Mucosa of gallbladder (tissue), 1 donor: ENCODE measurements at regions not wholly inside any gene's neighbourhood (a gene's known extent, or its start where the extent isn't known, plus 50 kb on each side); places are given as distances from the start of the nearest gene placed in this dataset.

Experiments
- DNase-seq: peaks from one replicate; pipeline ENCODE4 v3.0.0-alpha.2; 2020; ENCODE audit warnings: low spot score
- donor health status: DM: no; HTN: no; CAD: no.

- DNase-seq, result peak; percentile 45
Observed at GRCh38 chr20:58001381-58001780, 227.1 kb downstream of the ANKRD60 start.

- DNase-seq, result no peak
Observed at GRCh38 chr20:58000861-58001260, 227.6 kb downstream of the ANKRD60 start.

GRCh38 chr20:57999465-58000111 lies 228.9 kb downstream of the ANKRD60 start:
- DNase-seq, result no peak

- DNase-seq, result no peak
Observed at GRCh38 chr20:57998981-57999464, 229.4 kb downstream of the ANKRD60 start.

- DNase-seq, result no peak
Observed at GRCh38 chr20:57998276-57998675, 230.2 kb downstream of the ANKRD60 start.

- DNase-seq, result no peak
Observed at GRCh38 chr20:57996936-57997890, 231.2 kb downstream of the ANKRD60 start.

- no peak for DNase-seq
Observed at GRCh38 chr20:57996465-57996864, 232.0 kb downstream of the ANKRD60 start.

GRCh38 chr20:57995381-57995977 lies 233.0 kb downstream of the ANKRD60 start:
- DNase-seq, result no peak

- no peak for DNase-seq
Observed at GRCh38 chr20:57993716-57994431, 234.6 kb downstream of the ANKRD60 start.

- DNase-seq, result no peak
Observed at GRCh38 chr20:57991211-57991881, 237.1 kb downstream of the ANKRD60 start.

- DNase-seq, result no peak
Observed at GRCh38 chr20:57990396-57990987, 238.0 kb downstream of the ANKRD60 start.

- no peak for DNase-seq
Observed at GRCh38 chr20:57988828-57989227, 239.6 kb downstream of the ANKRD60 start.

GRCh38 chr20:57988422-57988821 lies 240.0 kb downstream of the ANKRD60 start:
- DNase-seq, result no peak

GRCh38 chr20:57987659-57988058 lies 240.8 kb downstream of the ANKRD60 start:
- no peak for DNase-seq

- DNase-seq, result no peak
Observed at GRCh38 chr20:57986666-57987065, 241.8 kb downstream of the ANKRD60 start.

GRCh38 chr20:57985278-57985677 lies 243.2 kb downstream of the ANKRD60 start:
- DNase-seq, result no peak

- DNase-seq, result no peak
Observed at GRCh38 chr20:57983082-57983481, 245.4 kb downstream of the ANKRD60 start.

- DNase-seq, result peak; percentile 35
Observed at GRCh38 chr20:57980506-57980905, 247.9 kb downstream of the ANKRD60 start.

GRCh38 chr20:57977569-57977968 lies 250.9 kb downstream of the ANKRD60 start:
- DNase-seq, result peak; percentile 42

- DNase-seq, result no peak
Observed at GRCh38 chr20:57977141-57977540, 251.3 kb downstream of the ANKRD60 start.

GRCh38 chr20:57974863-57975262 lies 253.6 kb downstream of the ANKRD60 start:
- DNase-seq, result no peak
